Endodermal cell (in vitro differentiated cells): ENCODE measurements at regions not wholly inside any gene's neighbourhood (a gene's known extent, or its start where the extent isn't known, plus 50 kb on each side); places are given as distances from the start of the nearest gene placed in this dataset.

Source experiments
- DNase-seq: peaks from one replicate; pipeline ENCODE4 v3.0.0-alpha.2; 2017
- H3K27ac ChIP-seq: 2 replicates; pipeline ENCODE4 v1.5.1; 2013; ENCODE audit warnings: mild to moderate bottlenecking, low read depth, low read length, moderate library complexity
- H3K27me3 ChIP-seq: 2 replicates; pipeline ENCODE4 v1.6.1; 2013; ENCODE audit warnings: mild to moderate bottlenecking, low read length, moderate library complexity; ENCODE audit not compliant: insufficient read depth, control insufficient read depth, poor library complexity, severe bottlenecking
- H3K36me3 ChIP-seq: 2 replicates; pipeline ENCODE4 v1.7.0; 2013; ENCODE audit warnings: mild to moderate bottlenecking, low read length, moderate library complexity; ENCODE audit not compliant: control insufficient read depth, insufficient read depth
- H3K4me1 ChIP-seq: one replicate; pipeline ENCODE4 v1.7.0; 2013; ENCODE audit warnings: low read length; ENCODE audit not compliant: control insufficient read depth, insufficient read depth
- H3K4me3 ChIP-seq: 2 replicates; pipeline ENCODE4 v1.5.1; 2013; ENCODE audit warnings: mild to moderate bottlenecking, low read length, moderate library complexity
- H3K9ac ChIP-seq: 2 replicates; pipeline ENCODE4 v1.6.1; 2013; ENCODE audit warnings: mild to moderate bottlenecking, low read length, moderate library complexity; ENCODE audit not compliant: poor library complexity, severe bottlenecking; ENCODE audit errors: extremely low read depth
- H3K9me3 ChIP-seq: 2 replicates; pipeline ENCODE4 v1.6.1; 2013; ENCODE audit warnings: mild to moderate bottlenecking, low read length, moderate library complexity; ENCODE audit not compliant: control insufficient read depth
- H3K27ac Mint-ChIP-seq: 2 replicates; pipeline ENCODE4 v1.8.0; 2020; ENCODE audit warnings: mixed read lengths
- H3K27me3 Mint-ChIP-seq: 2 replicates; pipeline ENCODE4 v1.8.0; 2021; ENCODE audit warnings: mild to moderate bottlenecking, mixed read lengths; ENCODE audit not compliant: insufficient read depth
- H3K36me3 Mint-ChIP-seq: 2 replicates; pipeline ENCODE4 v1.8.0; 2020; ENCODE audit warnings: low read depth, mixed read lengths
- H3K4me1 Mint-ChIP-seq: 2 replicates; pipeline ENCODE4 v1.8.0; 2020; ENCODE audit warnings: mixed read lengths
- H3K4me3 Mint-ChIP-seq: 2 replicates; pipeline ENCODE4 v1.8.0; 2020; ENCODE audit warnings: mild to moderate bottlenecking, moderate library complexity, mixed read lengths
- H3K9me3 Mint-ChIP-seq: 2 replicates; pipeline ENCODE4 v1.8.0; 2020; ENCODE audit warnings: mild to moderate bottlenecking, mixed read lengths
- CTCF ChIP-seq: fragments of 200-600 bp; sonication (generic); conservative IDR thresholded peaks from 2 replicates; pipeline ENCODE4 v1.5.0; 2021; ENCODE audit warnings: antibody characterized with exemption, mild to moderate bottlenecking
- WGBS, 2 experiments: methylation state at CpG; one replicate each; pipeline versions ENCODE4 v1.1.5 to v1.1.7; 2013; ENCODE audit warnings: missing lambda C conversion rate in 2 of 2, mixed read lengths in 1 of 2; ENCODE audit not compliant: insufficient coverage in 1 of 2, insufficient read length in 1 of 2; 5-methylcytosine and 5-hydroxymethylcytosine counted together

- Mint-ChIP-seq H3K27ac (peak overlapping the region; percentile 92), H3K36me3 (no peaks in the 10 kb centered on the region), H3K4me3 (no peak overlapping the region), H3K27me3 (peaks cover 2% of the 10 kb centered on the region), H3K4me1 (peaks cover 33% of the 10 kb centered on the region), H3K9me3 (peaks cover 1% of the 10 kb centered on the region)
- TF ChIP-seq CTCF = no peak
- no peak overlapping the region for H3K27ac ChIP-seq
- no peaks in the 10 kb centered on the region for H3K9me3 ChIP-seq
- no peaks in the 10 kb centered on the region for H3K27me3 ChIP-seq
- DNase-seq = peak; percentile 97
- H3K9ac ChIP-seq = no peak overlapping the region
- 58 to 60% methylated on average over 5 to 13 of the region's 13 CpGs for WGBS, 2 experiments
- no peak overlapping the region for H3K4me3 ChIP-seq
- H3K4me1 ChIP-seq = peaks cover 7% of the 10 kb centered on the region
- H3K36me3 ChIP-seq = no peaks in the 10 kb centered on the region
These were observed 59.7 kb upstream of the SNX9 start for GRCh38 chr6:157763129-157763903.

- Histone ChIP-seq H3K27ac (no peak overlapping the region), H3K9me3 (no peaks in the 10 kb centered on the region), H3K4me3 (no peak overlapping the region), H3K36me3 (no peaks in the 10 kb centered on the region), H3K27me3 (no peaks in the 10 kb centered on the region), H3K4me1 (peaks cover 7% of the 10 kb centered on the region), H3K9ac (no peak overlapping the region)
- Mint-ChIP-seq H3K27me3 (no peaks in the 10 kb centered on the region), H3K36me3 (no peaks in the 10 kb centered on the region), H3K4me1 (peaks cover 33% of the 10 kb centered on the region), H3K9me3 (peaks cover 1% of the 10 kb centered on the region), H3K4me3 (no peak overlapping the region), H3K27ac (peak overlapping the region; percentile 92)
- WGBS, 2 experiments = 96 to 97% methylated on average over 3 of the region's 3 CpGs
- no peak for TF ChIP-seq CTCF
- DNase-seq = no peak
These were observed 59.2 kb upstream of the SNX9 start for GRCh38 chr6:157763904-157764177.

GRCh38 chr6:157764178-157765068 lies 58.6 kb upstream of the SNX9 start:
- no peak overlapping the region for H3K4me3 ChIP-seq
- Mint-ChIP-seq H3K4me1 (peaks cover 33% of the 10 kb centered on the region), H3K4me3 (no peak overlapping the region), H3K27ac (peak overlapping the region; percentile 92), H3K27me3 (no peaks in the 10 kb centered on the region), H3K9me3 (peaks cover 1% of the 10 kb centered on the region), H3K36me3 (no peaks in the 10 kb centered on the region)
- no peaks in the 10 kb centered on the region for H3K27me3 ChIP-seq
- peak; percentile 74 for DNase-seq
- H3K36me3 ChIP-seq = no peaks in the 10 kb centered on the region
- no peak overlapping the region for H3K9ac ChIP-seq
- H3K4me1 ChIP-seq = peaks cover 7% of the 10 kb centered on the region
- 81 to 92% methylated on average over 5 to 14 of the region's 14 CpGs for WGBS, 2 experiments
- no peaks in the 10 kb centered on the region for H3K9me3 ChIP-seq
- no peak overlapping the region for H3K27ac ChIP-seq
- TF ChIP-seq CTCF = no peak
